NCI-H510A treated with DMSO at 0.1 percent for 48 hours (cell line): ENCODE measurements at regions not wholly inside any gene's neighbourhood (a gene's known extent, or its start where the extent isn't known, plus 50 kb on each side); places are given as distances from the start of the nearest gene placed in this dataset.

ENCODE experiments used
- DNase-seq: peaks from one replicate; lab custom pipeline; 2025; lab: John Stamatoyannopoulos, UW

DNA sequence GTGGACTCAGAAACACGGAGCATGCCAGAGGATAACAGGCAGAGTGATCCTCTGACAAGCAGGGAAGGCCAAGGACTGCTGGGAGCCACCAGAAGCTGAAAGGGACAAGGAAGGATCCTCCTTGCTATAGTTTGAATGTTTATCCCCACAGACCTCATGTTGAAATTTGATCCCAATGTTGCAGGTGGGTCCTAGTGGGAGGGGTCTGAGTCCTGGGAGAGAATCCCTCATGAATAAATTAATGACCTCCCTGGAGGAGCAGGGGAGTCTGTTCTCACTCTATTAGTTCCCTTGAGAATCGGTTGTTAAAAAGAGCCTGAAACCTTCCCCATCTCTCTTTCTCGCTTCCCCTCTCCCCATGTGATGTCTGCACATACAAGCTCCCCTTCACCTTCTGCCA, 124.4 kb downstream of the FBXO15 start:
- peak; percentile 22 for DNase-seq

- no peak for DNase-seq
Observed at GRCh38 chr18:74019864-74020263, 127.8 kb downstream of the FBXO15 start.

- no peak for DNase-seq
Observed at GRCh38 chr18:74013955-74014354, 133.7 kb downstream of the FBXO15 start.

- no peak for DNase-seq
Observed at GRCh38 chr18:74012954-74013630, 134.5 kb downstream of the FBXO15 start.

GRCh38 chr18:74006143-74006542, 141.5 kb downstream of the FBXO15 start:
- DNase-seq = no peak

- DNase-seq = no peak
Observed at GRCh38 chr18:74005320-74006109, 142.1 kb downstream of the FBXO15 start.

- DNase-seq = no peak
Observed at GRCh38 chr18:73992242-73993022, 155.2 kb downstream of the FBXO15 start.

GRCh38 chr18:73991570-73991969, 156.1 kb downstream of the FBXO15 start:
- no peak for DNase-seq

DNA sequence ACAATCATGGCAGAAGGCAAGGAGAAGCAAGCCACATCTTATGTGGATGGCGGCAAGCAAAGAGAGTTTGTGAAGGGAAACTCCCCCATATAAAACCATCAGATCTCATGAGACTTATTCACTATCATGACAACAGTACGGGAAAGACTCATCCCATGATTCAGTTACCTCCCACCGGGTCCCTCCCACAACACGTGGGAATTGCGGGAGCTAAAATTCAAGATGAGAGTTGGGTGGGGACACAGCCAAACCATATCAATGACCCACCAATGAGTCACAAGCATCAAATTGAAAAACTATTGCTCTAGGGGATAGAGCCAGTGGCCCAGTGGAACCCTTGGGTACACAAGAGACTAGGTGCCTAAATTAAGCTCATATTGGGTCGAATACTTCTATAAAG, 157.4 kb downstream of the FBXO15 start:
- no peak for DNase-seq

DNA sequence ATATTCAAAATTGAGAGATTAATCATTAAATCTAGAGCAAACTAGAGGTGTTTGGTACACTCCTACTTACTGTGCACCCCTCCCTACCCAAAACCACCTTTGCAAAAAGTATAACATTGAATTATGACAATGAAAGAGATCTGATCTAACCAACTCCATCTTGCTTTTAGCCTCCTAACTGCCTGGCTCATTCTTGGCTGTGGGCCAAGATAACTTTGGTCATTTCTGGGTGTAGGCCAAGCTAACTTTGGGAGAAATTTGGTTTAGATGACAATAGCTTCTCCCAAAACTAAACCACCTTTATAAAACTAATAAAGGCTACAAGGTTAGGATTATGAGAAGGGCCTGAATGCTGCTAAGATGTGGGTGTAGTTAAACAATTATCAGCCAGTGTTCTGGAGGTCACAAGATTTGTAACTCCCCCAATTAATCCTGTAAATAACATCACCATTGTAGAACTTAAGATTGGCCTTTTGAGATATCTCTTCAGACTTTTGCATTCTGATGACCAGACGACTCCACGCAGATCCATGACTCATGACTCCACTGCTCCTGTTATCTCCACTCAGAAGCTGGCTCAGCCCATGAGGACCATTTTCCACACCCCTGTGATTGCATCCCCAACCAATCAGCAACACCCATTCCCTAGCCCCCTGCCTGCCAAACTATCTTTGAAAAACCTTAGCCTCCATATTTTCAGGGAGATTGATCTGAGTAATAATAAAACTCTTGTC, 160.2 kb downstream of the FBXO15 start:
- no peak for DNase-seq

DNA sequence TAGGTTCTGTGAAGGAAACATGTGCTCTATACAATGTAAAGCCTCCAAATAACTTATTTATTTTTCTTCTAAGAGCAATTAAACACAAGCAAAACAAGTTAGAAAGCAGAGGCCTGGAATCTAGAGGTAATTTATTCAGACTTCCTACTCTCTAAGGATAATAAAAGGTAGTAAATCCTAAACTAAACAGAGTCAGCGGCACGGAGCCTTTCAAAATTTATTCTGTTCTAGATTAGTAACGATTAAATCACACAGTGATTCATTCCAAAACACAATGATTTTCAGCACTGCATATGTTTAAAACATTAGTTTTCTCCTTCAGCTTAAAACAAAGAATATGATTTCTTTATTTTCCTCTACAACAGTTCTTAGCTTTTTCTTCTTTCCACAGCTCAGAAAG, 160.9 kb downstream of the FBXO15 start:
- DNase-seq = no peak

DNA sequence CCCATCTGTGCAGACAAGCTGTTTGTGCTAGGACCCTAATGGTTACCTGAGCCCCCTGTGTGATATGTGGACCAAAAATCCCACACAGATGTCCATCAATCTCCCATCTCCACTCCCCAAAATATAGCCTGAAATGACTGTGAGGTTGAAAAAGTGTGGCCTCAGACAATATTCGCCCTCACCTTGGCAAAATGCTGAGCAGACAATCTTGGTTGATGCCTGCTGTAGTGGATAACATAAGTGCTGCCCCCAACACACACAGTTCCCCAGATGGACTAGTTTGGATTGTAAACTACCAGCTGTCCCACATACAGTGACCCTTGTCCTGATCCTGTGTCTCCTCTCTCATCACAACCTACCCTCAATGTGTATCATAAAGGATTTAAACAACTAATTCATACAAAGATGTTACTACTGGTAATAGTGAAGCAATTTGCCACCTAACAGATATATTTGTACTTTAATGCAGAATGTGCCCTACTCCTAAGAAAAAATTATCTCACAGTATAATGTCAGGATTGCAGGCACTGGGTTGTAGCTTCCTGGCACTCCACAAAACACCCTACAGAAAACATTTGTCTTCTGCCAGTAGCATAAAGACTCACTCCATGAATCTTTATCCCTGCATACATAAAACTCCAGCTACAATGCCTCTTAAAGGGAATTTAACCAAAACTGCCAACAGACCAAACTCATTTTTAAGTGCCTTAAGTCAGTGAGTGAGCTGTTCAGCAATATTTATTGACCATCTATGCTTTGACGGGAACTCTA, 161.6 kb downstream of the FBXO15 start:
- no peak for DNase-seq

DNA sequence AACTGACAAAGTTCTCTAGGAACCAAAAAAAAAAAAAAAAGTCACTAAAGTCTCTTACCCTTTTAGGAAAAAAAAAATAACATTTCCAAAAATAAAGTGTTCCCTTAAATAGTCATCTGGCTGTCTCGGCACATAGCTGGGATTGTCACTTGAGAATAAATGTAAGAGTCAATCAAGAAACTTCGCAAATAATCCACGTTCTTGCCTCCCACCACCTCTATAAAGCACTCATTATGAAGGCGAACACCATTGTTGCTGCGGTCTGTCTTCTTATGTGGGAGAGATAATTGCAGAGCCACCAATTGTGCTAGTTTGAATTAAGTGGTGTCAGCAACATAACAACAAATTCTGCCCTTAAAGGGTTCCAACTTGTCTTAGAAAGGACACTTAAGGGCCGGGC, 163.7 kb downstream of the FBXO15 start:
- no peak for DNase-seq

GRCh38 chr18:73983496-73983895, 164.1 kb downstream of the FBXO15 start:
- no peak for DNase-seq

GRCh38 chr18:73981796-73982195, 165.8 kb downstream of the FBXO15 start:
- DNase-seq = no peak

GRCh38 chr18:73980289-73980979, 167.2 kb downstream of the FBXO15 start:
- DNase-seq = peak; percentile 25

GRCh38 chr18:73979742-73980141, 167.9 kb downstream of the FBXO15 start:
- DNase-seq = no peak

DNA sequence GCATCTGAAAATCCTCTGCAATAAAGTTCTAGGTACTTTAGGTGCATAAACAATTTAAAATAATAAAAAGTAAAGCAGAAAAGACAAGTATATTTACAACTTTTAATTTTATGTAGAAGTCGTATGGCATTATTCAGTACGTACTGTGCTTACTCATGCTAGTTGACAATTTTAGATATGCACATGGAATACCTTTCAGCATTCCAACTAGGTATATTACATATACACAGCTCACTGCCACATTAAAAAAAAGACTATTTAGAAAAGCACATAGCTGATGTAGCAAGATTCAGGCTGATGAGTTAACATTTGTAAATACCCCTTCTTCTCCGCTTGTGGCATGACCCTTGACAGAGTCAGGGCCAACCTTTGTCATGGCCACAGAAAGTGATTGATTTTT, 171.2 kb downstream of the FBXO15 start:
- DNase-seq = no peak

DNA sequence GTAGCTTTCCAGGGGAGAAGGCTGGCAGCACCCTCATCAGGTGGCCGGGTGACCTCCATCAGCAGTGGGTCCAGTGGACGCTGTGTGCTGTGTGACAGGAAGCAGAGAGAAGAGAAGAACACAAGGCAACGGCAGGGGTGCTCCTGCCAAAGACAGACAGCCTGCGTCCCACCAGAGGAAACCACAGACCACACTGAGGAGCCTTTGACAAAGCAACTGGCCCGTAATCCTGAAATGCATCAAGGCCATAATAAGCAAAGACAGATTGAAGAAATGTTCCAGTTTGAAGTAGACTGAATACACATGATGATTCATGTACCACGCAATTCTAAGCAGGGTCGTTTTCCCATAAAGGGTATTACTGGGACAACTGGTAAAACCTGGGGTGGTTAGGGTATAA, 172.4 kb downstream of the FBXO15 start:
- no peak for DNase-seq

GRCh38 chr18:73973972-73974371, 173.7 kb downstream of the FBXO15 start:
- DNase-seq = no peak

DNA sequence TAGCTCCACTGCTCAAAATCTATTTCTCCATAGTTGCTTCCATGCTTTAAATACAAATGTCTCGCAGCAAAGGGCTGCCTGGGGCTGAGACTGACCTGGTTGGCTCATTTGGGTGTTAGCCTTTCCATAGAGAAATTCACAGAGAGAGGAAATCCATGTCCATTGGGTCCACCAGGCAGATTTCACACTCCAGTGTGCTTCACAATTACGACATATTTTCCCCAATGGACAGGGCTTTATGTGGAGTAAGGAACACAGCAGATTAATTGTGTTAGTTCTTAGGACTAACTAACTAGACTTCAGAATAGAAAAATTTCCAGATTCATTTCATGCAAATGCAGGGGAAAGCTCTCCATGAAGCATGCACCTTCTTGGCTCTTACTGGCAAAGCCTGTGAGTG, 180.7 kb downstream of the FBXO15 start:
- DNase-seq = no peak
